ENCODE measurements at regions not wholly inside any gene's neighbourhood (a gene's known extent, or its start where the extent isn't known, plus 50 kb on each side); places are given as distances from the start of the nearest gene placed in this dataset.
"Not testable (repeated sequence)": the region's sequence is repeated elsewhere in the genome, so short reads cannot be mapped to it uniquely, and the experiment has no call there.

DNA sequence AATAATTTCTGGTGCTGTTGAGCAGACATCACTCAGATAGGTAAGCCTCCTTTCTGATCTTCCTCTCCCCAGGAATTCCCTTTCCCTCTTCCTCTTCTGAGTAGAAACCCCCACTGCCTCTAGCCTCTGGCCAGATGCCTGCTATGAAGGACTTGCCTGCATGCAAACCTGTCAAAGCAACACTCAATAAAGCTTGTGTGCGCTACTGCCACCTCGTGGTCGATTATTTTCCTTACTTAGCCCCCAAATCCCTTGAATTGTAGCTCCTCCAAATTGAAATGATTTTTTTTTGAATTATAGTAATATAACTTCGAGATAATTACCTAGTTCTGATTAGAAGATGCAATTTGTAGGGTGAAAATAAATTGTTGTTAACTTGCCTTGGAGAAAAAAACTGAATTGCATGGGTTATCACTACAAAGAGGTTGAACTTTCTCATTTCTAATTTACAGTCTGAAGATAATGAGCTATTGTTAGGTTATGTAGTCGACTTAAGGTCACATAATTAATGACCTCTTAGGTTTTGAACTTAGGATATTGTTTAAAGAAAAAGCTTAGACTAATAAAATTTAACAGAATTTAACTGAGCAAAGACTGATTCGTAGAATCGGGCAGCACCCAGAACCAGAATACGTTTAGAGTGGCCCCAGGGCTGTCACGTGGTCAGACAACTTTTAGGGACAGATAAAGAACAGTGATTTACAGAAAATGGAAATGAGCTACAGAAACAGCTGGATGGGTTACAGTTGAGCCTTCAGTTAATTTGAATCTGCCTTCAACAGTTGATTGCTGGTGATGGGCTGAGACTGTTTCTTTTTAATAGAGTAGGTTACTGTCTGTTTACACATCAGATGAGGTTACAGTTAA lies 269.3 kb downstream of the ARPP21 start:
- DNase-seq (ENCODE audit: low read depth) = peak; percentile 70
- no peak overlapping the region for H3K4me3 ChIP-seq (ENCODE audit: low read depth, low read length)
- TF ChIP-seq, protein P1, sequence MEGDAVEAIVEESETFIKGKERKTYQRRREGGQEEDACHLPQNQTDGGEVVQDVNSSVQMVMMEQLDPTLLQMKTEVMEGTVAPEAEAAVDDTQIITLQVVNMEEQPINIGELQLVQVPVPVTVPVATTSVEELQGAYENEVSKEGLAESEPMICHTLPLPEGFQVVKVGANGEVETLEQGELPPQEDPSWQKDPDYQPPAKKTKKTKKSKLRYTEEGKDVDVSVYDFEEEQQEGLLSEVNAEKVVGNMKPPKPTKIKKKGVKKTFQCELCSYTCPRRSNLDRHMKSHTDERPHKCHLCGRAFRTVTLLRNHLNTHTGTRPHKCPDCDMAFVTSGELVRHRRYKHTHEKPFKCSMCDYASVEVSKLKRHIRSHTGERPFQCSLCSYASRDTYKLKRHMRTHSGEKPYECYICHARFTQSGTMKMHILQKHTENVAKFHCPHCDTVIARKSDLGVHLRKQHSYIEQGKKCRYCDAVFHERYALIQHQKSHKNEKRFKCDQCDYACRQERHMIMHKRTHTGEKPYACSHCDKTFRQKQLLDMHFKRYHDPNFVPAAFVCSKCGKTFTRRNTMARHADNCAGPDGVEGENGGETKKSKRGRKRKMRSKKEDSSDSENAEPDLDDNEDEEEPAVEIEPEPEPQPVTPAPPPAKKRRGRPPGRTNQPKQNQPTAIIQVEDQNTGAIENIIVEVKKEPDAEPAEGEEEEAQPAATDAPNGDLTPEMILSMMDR (IDR thresholded peaks at IDR 0.05; ENCODE audit: low read depth, low read length) = peak; percentile 46
- TF ChIP-seq, protein P2, sequence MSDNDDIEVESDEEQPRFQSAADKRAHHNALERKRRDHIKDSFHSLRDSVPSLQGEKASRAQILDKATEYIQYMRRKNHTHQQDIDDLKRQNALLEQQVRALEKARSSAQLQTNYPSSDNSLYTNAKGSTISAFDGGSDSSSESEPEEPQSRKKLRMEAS (IDR thresholded peaks at IDR 0.05; ENCODE audit: low read depth, low read length) = peak; percentile 57; the same call in 1 of the 2 replicates
- no peak for TF ChIP-seq POLR2A (IDR thresholded peaks at IDR 0.05; ENCODE audit: extremely low read depth, insufficient read length)

DNA sequence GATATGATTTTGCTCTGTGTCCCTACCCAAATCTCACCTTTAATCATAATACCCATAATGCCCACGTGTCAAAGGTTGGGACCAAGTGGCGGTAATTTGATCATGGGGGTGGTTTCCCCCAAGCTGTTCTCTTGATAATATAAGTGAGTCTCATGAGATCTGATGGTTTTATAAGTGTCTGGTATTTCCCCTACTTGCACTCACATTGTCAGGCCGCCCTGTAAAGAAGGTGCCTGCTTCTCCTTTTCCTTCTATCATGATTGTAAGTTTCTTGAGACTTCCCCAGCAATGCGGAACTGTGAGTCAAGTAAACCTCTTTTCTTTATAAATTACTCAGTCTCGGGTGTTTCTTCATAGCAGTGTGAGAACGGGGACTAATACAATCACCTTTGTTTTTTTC lies 279.8 kb downstream of the ARPP21 start:
- no peak for DNase-seq (ENCODE audit: low read depth)
- H3K4me3 ChIP-seq (ENCODE audit: low read depth, low read length) = no peak overlapping the region
- TF ChIP-seq, protein P1 (IDR thresholded peaks at IDR 0.05; ENCODE audit: low read depth, low read length) = no peak
- TF ChIP-seq, protein P2 (IDR thresholded peaks at IDR 0.05; ENCODE audit: low read depth, low read length) = no peak
- TF ChIP-seq POLR2A (IDR thresholded peaks at IDR 0.05; ENCODE audit: extremely low read depth, insufficient read length) (no peak), MYC (IDR thresholded peaks at IDR 0.05; ENCODE audit: low read depth, low read length) (no peak)

DNA sequence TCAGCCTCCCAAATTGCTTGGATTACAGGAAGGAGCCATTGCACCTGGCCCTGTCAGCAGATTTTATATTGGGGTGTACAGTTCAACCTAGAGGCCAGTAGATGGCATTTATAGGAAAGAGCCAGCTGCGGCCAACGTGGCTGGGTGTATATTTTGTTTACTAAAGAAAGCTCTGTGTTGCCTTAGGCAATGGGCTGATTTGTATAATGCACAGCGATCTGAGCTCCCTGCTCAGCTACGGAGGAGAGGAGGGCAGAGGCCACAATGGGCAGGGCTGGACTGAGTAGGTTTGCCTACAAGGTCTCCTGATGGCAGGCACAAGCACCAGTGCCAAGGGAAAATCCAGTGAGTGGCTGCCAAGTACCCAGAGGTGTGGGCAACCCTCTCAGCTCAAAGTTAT lies 282.4 kb downstream of the ARPP21 start:
- TF ChIP-seq MYC (IDR thresholded peaks at IDR 0.05; ENCODE audit: low read depth, low read length) (no peak), POLR2A (IDR thresholded peaks at IDR 0.05; ENCODE audit: extremely low read depth, insufficient read length) (no peak)
- TF ChIP-seq, protein P1 (IDR thresholded peaks at IDR 0.05; ENCODE audit: low read depth, low read length) = no peak
- TF ChIP-seq, protein P2 (IDR thresholded peaks at IDR 0.05; ENCODE audit: low read depth, low read length) = no peak
- no peak for DNase-seq (ENCODE audit: low read depth)
- no peak overlapping the region for H3K4me3 ChIP-seq (ENCODE audit: low read depth, low read length)

DNA sequence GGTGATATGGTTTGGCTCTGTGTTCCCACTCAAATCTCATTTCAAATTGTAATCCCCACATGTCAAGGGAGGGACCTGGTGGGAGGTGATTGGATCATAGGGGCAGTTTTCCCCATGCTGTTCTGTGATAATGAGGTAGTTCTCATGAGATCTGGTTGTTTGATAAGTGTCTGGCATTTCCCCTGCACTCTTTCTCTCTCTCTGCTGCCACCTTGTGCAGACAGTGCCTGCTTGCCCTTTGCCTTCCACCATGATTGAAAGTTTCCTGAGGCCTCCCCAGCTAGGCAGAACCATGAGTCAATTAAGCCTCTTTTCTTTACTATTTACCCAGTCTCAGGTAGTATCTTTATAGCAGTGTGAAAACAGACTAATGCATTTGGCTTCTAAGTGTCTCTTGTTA lies 284.7 kb downstream of the ARPP21 start:
- TF ChIP-seq, protein P1 (IDR thresholded peaks at IDR 0.05; ENCODE audit: low read depth, low read length) = peak; percentile 35
- DNase-seq (ENCODE audit: low read depth) = peak; percentile 22
- not testable (repeated sequence) for H3K4me3 ChIP-seq (ENCODE audit: low read depth, low read length)

DNA sequence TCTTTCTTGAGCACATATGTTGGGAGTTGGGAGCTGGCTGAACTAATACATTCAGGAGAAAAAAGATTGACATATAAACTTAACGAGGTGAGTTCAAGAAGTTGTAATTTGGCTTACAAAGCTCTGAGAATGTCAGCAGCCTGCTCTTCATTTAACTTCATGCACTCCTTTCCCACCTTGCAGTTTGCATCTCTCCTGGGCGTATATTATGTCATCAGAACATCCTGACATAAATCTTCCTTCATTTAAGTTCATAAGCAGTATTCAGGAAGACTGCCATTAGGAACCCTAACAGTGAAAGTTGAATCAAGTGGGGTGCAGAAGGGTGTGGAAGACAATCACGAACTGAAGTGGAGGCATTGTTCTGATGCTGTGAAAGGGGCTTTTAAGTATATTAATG lies 288.1 kb downstream of the ARPP21 start:
- no peak overlapping the region for H3K4me3 ChIP-seq (ENCODE audit: low read depth, low read length)
- no peak for TF ChIP-seq MYC (IDR thresholded peaks at IDR 0.05; ENCODE audit: low read depth, low read length)
- TF ChIP-seq, protein P2 (IDR thresholded peaks at IDR 0.05; ENCODE audit: low read depth, low read length) = no peak
- TF ChIP-seq, protein P1 (IDR thresholded peaks at IDR 0.05; ENCODE audit: low read depth, low read length) = no peak
- no peak for TF ChIP-seq POLR2A (IDR thresholded peaks at IDR 0.05; ENCODE audit: extremely low read depth, insufficient read length)

More for the DNA sequence above, 288.1 kb downstream of the ARPP21 start:
- no peak for DNase-seq (ENCODE audit: low read depth)
